ENCODE measurements at regions not wholly inside any gene's neighbourhood (a gene's known extent, or its start where the extent isn't known, plus 50 kb on each side); places are given as distances from the start of the nearest gene placed in this dataset.

DNA sequence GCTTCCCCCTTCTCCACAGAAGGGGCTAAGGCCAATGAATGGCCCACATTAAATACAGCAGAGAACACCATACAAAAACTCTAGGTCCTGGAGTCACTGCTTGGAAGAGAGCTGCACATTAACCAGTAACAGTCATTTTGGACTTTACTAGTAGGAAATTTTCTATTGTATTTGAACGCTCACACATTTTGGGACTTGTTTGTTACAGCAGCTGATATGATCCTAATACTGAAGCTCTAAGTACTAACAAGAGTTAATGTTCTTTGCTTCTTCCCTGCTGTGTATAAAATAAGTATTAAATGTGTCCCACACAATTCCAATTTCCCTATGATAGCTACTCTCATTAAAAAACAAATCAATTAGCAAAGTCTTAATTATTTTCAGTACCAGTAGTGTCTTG, 148.3 kb upstream of the IRX3 start:
- no peaks in the 10 kb centered on the region for H3K9me3 ChIP-seq
- H3K4me1 ChIP-seq, result peaks cover 6% of the 10 kb centered on the region
- intact Hi-C loops (cut with DNase I), result no loop called here
- no peak overlapping the region for H3K27ac ChIP-seq
- TF ChIP-seq, protein P1, sequence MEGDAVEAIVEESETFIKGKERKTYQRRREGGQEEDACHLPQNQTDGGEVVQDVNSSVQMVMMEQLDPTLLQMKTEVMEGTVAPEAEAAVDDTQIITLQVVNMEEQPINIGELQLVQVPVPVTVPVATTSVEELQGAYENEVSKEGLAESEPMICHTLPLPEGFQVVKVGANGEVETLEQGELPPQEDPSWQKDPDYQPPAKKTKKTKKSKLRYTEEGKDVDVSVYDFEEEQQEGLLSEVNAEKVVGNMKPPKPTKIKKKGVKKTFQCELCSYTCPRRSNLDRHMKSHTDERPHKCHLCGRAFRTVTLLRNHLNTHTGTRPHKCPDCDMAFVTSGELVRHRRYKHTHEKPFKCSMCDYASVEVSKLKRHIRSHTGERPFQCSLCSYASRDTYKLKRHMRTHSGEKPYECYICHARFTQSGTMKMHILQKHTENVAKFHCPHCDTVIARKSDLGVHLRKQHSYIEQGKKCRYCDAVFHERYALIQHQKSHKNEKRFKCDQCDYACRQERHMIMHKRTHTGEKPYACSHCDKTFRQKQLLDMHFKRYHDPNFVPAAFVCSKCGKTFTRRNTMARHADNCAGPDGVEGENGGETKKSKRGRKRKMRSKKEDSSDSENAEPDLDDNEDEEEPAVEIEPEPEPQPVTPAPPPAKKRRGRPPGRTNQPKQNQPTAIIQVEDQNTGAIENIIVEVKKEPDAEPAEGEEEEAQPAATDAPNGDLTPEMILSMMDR (IDR thresholded peaks at IDR 0.05), result no peak
- ATAC-seq (no peak), DNase-seq (no peak)
- no peaks in the 10 kb centered on the region for H3K36me3 ChIP-seq
- H3K4me3 ChIP-seq, result no peak overlapping the region
- H3K27me3 ChIP-seq (ENCODE audit: low read depth), result peaks cover 5% of the 10 kb centered on the region

DNA sequence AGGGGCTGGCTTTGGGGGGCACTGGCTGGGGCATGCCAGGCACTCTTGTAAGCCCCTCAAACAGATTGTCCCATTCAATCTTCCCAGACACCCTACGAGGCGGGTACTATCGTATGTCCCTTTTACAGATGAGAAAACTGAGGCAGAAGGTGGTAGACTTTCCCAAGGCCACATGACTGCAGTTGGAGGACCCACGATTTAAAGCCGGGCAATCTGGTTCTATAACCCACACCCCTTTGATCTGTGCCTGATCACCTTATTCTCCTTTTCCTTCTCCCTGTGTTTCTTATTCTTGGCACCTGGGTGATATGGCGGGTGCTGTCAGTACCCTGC, 146.3 kb upstream of the IRX3 start:
- intact Hi-C loops (cut with DNase I), result no loop called here
- no peak for DNase-seq
- H3K27me3 ChIP-seq (ENCODE audit: low read depth), result peaks cover 10% of the 10 kb centered on the region
- no peak for ATAC-seq
- TF ChIP-seq, protein P1 (IDR thresholded peaks at IDR 0.05), result no peak
- H3K9me3 ChIP-seq, result no peaks in the 10 kb centered on the region
- H3K4me1 ChIP-seq, result peaks cover 6% of the 10 kb centered on the region
- no peaks in the 10 kb centered on the region for H3K36me3 ChIP-seq
- no peak overlapping the region for H3K4me3 ChIP-seq
- H3K27ac ChIP-seq, result no peak overlapping the region

- intact Hi-C loops (cut with DNase I), result no loop called here
- no peak overlapping the region for H3K4me3 ChIP-seq
- TF ChIP-seq, protein P1 (IDR thresholded peaks at IDR 0.05), result no peak
Observed at GRCh38 chr16:54431997-54432896, 145.7 kb upstream of the IRX3 start.

DNA sequence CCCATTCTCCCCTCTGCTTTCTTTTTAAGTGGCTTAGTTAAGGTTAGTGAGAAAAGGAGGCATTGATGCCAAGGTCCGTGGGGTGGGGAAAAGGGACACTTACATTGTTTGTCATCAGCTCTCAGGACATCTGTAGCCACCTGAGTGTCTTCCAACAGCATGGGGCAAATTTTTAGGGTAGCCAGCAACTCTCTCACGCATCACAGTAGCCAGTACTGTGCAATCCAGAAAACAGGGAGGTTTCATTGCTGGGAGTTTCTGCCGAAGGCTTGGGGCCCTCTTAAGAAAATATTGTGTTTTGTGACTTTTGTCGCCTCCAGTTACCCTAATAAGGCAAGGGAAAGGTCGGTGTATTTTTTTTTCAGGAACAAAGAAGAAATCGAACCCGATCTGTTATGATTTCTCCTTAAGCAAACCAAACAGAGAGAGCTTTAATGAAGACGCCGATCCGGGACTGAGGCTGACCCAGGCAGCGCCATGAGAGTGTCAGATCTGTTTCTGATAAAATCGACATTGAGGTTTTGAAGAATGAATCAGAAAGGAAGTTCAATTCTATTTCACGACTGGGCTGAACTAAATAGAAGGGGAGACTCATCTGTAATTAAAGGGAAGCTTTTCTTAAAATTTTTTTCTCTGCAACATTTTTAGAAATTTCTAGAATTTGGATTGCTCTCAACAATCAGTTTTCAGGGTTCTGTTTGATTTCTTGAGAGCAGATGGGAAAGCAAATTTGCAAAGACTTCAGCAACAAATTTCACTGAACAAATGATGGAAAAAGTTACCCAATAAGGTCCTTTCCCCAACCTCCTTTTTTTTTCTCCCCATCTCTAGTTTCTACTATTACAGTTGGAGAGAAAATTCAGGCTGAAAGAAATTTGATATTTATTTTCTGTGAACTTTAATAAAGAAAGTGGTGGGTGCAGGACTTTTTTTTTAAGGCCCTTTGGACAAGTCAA, 144.7 kb upstream of the IRX3 start:
- H3K4me3 ChIP-seq, result no peak overlapping the region
- peaks cover 10% of the 10 kb centered on the region for H3K27me3 ChIP-seq (ENCODE audit: low read depth)
- DNase-seq (no peak), ATAC-seq (no peak)
- H3K9me3 ChIP-seq, result no peaks in the 10 kb centered on the region
- peak overlapping the region; percentile 62 for H3K27ac ChIP-seq
- intact Hi-C loops (cut with DNase I), result no loop called here
- TF ChIP-seq, protein P1 (IDR thresholded peaks at IDR 0.05), result no peak
- H3K36me3 ChIP-seq, result no peaks in the 10 kb centered on the region
- H3K4me1 ChIP-seq, result peaks cover 6% of the 10 kb centered on the region

More at GRCh38 chr16:54431997-54432896, 145.7 kb upstream of the IRX3 start:
- ATAC-seq (peak in 1 of 2 donors; percentile 80), DNase-seq (no peak)
- no peaks in the 10 kb centered on the region for H3K36me3 ChIP-seq
- no peaks in the 10 kb centered on the region for H3K9me3 ChIP-seq
- H3K27ac ChIP-seq, result peak overlapping the region; percentile 31
- H3K27me3 ChIP-seq (ENCODE audit: low read depth), result peaks cover 10% of the 10 kb centered on the region
- H3K4me1 ChIP-seq, result peaks cover 6% of the 10 kb centered on the region

DNA sequence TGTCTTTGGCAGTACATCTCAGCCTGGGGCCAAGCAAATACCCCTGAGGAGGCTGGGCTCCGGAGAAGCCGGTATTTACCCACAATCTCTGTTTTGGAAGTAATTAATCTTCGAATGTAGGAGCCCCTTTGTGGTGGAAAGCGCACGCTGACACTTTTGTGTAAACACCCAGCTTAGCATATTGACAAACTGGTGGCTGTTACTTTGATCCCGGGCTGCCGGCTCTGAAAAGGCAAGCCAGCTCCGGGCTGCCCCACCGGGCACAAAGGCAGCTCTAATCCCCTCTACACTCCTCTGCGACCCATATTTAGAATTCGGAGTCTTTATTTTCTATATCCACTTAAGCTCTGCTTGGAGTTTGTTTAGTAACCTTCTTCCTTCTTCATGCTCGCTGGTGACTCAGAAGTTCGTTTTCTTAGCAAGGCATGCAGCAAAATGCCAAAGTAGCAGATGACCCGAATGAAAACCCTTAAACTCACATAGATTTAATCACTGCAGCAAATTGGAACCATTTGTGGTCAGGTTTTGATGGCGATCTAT, 144.0 kb upstream of the IRX3 start:
- H3K36me3 ChIP-seq, result no peaks in the 10 kb centered on the region
- ATAC-seq (peak in 1 of 2 donors; percentile 20), DNase-seq (no peak)
- TF ChIP-seq, protein P1 (IDR thresholded peaks at IDR 0.05), result no peak
- H3K4me1 ChIP-seq, result peaks cover 6% of the 10 kb centered on the region
- H3K27ac ChIP-seq, result peak overlapping the region; percentile 62
- H3K9me3 ChIP-seq, result no peaks in the 10 kb centered on the region
- peaks cover 10% of the 10 kb centered on the region for H3K27me3 ChIP-seq (ENCODE audit: low read depth)
- no peak overlapping the region for H3K4me3 ChIP-seq
- intact Hi-C loops (cut with DNase I), result no loop called here

All from lower lobe of right lung (tissue), 2 donors.